ENCODE measurements at regions not wholly inside any gene's neighbourhood (a gene's known extent, or its start where the extent isn't known, plus 50 kb on each side); places are given as distances from the start of the nearest gene placed in this dataset.

DNA sequence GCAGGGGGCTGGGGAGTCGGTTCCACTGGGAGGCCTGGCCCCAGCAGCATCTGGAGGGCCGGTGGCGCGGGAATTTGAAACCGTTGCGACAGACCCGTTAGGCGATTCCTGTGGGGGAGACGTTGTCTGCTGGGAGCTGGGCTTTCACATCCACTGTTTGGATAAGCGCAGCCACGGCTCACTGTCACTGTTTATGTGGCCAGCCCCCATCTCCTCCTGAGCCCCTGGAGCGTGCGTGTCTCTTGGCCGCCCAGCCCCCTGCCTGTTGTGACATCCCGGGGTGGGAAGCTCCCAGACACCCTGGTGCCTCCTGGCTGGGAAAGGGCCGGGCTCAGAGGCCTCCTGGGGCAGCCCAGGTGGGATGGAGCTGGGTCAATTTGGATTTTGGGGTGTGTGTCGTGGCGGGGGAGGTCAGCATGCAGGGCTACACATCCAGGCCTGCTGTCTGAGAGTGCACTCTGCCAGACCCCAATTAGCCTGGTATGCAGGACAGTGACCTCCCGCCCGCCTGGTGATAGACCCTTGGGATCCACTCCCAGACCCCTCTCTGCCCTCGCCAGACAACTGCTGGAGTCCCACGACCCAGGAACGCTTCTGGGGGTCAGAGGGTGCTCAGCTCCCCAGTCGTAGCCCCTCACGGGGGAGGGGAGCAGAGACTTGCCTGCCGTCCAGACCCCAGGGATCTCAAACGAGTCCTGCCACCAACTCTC, 62.0 kb upstream of the RNU6ATAC start:
- no peaks in the 10 kb centered on the region for H3K36me3 ChIP-seq (ENCODE audit: control insufficient read depth, insufficient read depth, low read length)
- TF ChIP-seq, protein P1, sequence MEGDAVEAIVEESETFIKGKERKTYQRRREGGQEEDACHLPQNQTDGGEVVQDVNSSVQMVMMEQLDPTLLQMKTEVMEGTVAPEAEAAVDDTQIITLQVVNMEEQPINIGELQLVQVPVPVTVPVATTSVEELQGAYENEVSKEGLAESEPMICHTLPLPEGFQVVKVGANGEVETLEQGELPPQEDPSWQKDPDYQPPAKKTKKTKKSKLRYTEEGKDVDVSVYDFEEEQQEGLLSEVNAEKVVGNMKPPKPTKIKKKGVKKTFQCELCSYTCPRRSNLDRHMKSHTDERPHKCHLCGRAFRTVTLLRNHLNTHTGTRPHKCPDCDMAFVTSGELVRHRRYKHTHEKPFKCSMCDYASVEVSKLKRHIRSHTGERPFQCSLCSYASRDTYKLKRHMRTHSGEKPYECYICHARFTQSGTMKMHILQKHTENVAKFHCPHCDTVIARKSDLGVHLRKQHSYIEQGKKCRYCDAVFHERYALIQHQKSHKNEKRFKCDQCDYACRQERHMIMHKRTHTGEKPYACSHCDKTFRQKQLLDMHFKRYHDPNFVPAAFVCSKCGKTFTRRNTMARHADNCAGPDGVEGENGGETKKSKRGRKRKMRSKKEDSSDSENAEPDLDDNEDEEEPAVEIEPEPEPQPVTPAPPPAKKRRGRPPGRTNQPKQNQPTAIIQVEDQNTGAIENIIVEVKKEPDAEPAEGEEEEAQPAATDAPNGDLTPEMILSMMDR (conservative IDR thresholded peaks at IDR 0.05) = no peak
- no peak overlapping the region for H3K4me3 ChIP-seq (ENCODE audit: low read length)
- Mint-ChIP-seq H3K36me3 (ENCODE audit: low read depth) (no peaks in the 10 kb centered on the region), H3K27me3 (ENCODE audit: insufficient read depth) (no peaks in the 10 kb centered on the region), H3K4me3 (no peak overlapping the region), H3K27ac (no peak overlapping the region), H3K4me1 (no peaks in the 10 kb centered on the region), H3K9me3 (no peaks in the 10 kb centered on the region)
- no peak for DNase-seq
- no peaks in the 10 kb centered on the region for H3K9me3 ChIP-seq (ENCODE audit: control insufficient read depth, low read length)
- no peak overlapping the region for H3K27ac ChIP-seq (ENCODE audit: low read depth, low read length)
- no peaks in the 10 kb centered on the region for H3K27me3 ChIP-seq (ENCODE audit: control insufficient read depth, insufficient read depth, low read length, poor library complexity, severe bottlenecking)
- no peaks in the 10 kb centered on the region for H3K4me1 ChIP-seq (ENCODE audit: control insufficient read depth, insufficient read depth, low read length)
- 80 to 88% methylated on average over 17 to 27 of the region's 27 CpGs for WGBS, 2 experiments (ENCODE audit: insufficient coverage in 1 of 2, insufficient read length in 1 of 2)
- H3K9ac ChIP-seq (ENCODE audit: extremely low read depth, low read length, poor library complexity, severe bottlenecking) = no peak overlapping the region

DNA sequence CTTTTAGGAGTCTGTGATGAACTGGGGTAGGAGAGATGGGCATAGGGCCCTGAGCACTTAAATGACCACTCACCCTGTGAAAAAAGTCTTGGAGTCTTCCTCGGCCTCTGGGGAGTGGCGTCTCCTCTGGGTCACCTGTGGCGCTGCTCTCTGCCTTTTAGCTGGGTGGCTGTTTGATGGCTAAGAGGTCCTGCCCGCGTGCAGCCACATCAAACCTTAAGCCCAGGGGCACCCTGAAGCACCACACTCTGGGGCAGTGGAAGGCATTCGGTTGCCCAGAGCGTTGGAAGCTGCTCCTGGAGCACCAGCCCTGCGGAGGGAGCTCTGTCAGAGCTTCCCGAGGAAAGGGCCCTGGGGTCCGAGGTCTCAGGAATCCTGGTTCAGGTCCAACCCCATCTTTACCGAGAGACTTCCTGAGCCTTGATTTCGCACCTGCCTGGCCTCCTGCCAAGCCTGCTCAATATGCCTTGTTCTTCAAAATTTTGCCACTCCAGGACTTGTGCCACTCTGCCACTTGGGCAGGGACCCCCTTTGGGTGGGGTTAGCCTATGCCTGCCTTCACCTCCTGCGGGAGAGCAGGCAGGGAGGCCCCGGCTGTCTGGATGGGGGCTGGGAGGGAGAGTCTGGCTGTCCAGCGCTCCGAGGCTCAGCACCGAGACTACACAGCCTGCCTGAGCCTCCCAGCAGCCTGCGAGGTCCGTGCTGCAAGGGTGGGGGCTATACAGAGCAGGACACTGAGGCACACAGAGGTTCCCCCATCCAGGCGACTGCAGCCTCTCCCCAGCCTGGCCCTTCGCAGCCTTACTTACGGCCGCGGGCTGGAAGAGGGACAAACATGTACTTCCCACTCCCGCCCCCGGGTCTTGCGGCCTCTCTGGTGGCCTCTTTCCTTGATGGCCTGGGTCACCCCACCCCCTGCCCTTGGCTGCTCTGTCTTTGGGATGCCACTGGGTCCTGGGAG, 63.4 kb upstream of the RNU6ATAC start:
- Histone ChIP-seq H3K27me3 (ENCODE audit: control insufficient read depth, insufficient read depth, low read length, poor library complexity, severe bottlenecking) (no peaks in the 10 kb centered on the region), H3K4me3 (ENCODE audit: low read length) (no peak overlapping the region), H3K4me1 (ENCODE audit: control insufficient read depth, insufficient read depth, low read length) (no peaks in the 10 kb centered on the region), H3K36me3 (ENCODE audit: control insufficient read depth, insufficient read depth, low read length) (no peaks in the 10 kb centered on the region), H3K9ac (ENCODE audit: extremely low read depth, low read length, poor library complexity, severe bottlenecking) (no peak overlapping the region), H3K27ac (ENCODE audit: low read depth, low read length) (no peak overlapping the region), H3K9me3 (ENCODE audit: control insufficient read depth, low read length) (no peaks in the 10 kb centered on the region)
- Mint-ChIP-seq H3K4me3 (no peak overlapping the region), H3K27me3 (ENCODE audit: insufficient read depth) (no peaks in the 10 kb centered on the region), H3K27ac (no peak overlapping the region), H3K36me3 (ENCODE audit: low read depth) (no peaks in the 10 kb centered on the region), H3K4me1 (no peaks in the 10 kb centered on the region), H3K9me3 (no peaks in the 10 kb centered on the region)
- no peak for DNase-seq
- 86 to 87% methylated on average over 18 to 27 of the region's 27 CpGs for WGBS, 2 experiments (ENCODE audit: insufficient coverage in 1 of 2, insufficient read length in 1 of 2)
- TF ChIP-seq, protein P1 (conservative IDR thresholded peaks at IDR 0.05) = peak; percentile 17

DNA sequence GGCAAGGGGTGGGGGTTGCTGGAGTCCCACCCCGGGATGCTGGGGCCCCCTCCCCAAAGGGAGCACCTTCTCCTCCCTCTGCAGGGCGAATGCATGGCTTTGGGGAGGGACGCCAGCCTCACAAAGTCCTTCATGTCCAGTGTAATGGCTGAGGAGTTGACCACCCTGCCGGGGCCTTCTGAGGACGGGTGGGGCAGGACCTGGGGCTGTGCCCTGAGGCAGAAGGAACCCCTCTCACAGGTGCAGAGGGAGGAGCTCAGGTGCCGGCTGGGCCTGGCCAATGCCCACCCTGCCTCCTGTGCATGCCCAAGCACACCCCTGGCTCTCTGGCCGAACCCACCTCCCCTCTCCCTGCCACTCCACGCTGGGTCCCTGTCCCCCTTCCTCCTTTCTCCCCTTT, 64.3 kb upstream of the RNU6ATAC start:
- H3K9ac ChIP-seq (ENCODE audit: extremely low read depth, low read length, poor library complexity, severe bottlenecking) = no peak overlapping the region
- TF ChIP-seq, protein P1 (conservative IDR thresholded peaks at IDR 0.05) = no peak
- H3K36me3 ChIP-seq (ENCODE audit: control insufficient read depth, insufficient read depth, low read length) = no peaks in the 10 kb centered on the region
- H3K9me3 ChIP-seq (ENCODE audit: control insufficient read depth, low read length) = no peaks in the 10 kb centered on the region
- H3K4me1 ChIP-seq (ENCODE audit: control insufficient read depth, insufficient read depth, low read length) = no peaks in the 10 kb centered on the region
- no peak overlapping the region for H3K27ac ChIP-seq (ENCODE audit: low read depth, low read length)
- WGBS, 2 experiments (ENCODE audit: insufficient coverage in 1 of 2, insufficient read length in 1 of 2) = 93% methylated on average over 4 to 8 of the region's 8 CpGs
- H3K9me3 Mint-ChIP-seq = no peaks in the 10 kb centered on the region
- H3K4me1 Mint-ChIP-seq = no peaks in the 10 kb centered on the region
- H3K27me3 Mint-ChIP-seq (ENCODE audit: insufficient read depth) = no peaks in the 10 kb centered on the region
- H3K27me3 ChIP-seq (ENCODE audit: control insufficient read depth, insufficient read depth, low read length, poor library complexity, severe bottlenecking) = no peaks in the 10 kb centered on the region
- DNase-seq = no peak
- no peaks in the 10 kb centered on the region for H3K36me3 Mint-ChIP-seq (ENCODE audit: low read depth)
- H3K27ac Mint-ChIP-seq = peak overlapping the region; percentile 58
- no peak overlapping the region for H3K4me3 Mint-ChIP-seq
- H3K4me3 ChIP-seq (ENCODE audit: low read length) = no peak overlapping the region
